Left lung (tissue), 4 donors: ENCODE measurements at regions not wholly inside any gene's neighbourhood (a gene's known extent, or its start where the extent isn't known, plus 50 kb on each side); places are given as distances from the start of the nearest gene placed in this dataset.

Source experiments
- ATAC-seq: fragments of 200-7000 bp; cut with Tn5 transposase; one replicate; pipeline ENCODE4 v1.9.1; 2020; ENCODE audit warnings: moderate library complexity
- DNase-seq, 4 donors: peaks; one replicate each; pipeline ENCODE4 v3.0.0-alpha.2; 2013 to 2020
- H3K27ac ChIP-seq, 2 donors: fragments of 200-600 bp; sonication (generic) in 1 of 2; one replicate each; pipeline versions ENCODE4 v1.5.0 to v1.8.0; 2020 to 2021
- H3K27me3 ChIP-seq, 2 donors: fragments of 200-600 bp; sonication (generic) in 1 of 2; one replicate each; pipeline versions ENCODE4 v1.5.0 to v1.8.0; 2020 to 2021
- H3K36me3 ChIP-seq, 2 donors: fragments of 200-600 bp; sonication (generic) in 1 of 2; one replicate each; pipeline versions ENCODE4 v1.5.0 to v1.8.0; 2020 to 2021
- H3K4me1 ChIP-seq, 2 donors: fragments of 200-600 bp; one replicate each; pipeline ENCODE4 v1.8.0; 2021
- H3K4me3 ChIP-seq, 2 donors: fragments of 200-600 bp; sonication (generic) in 1 of 2; one replicate each; pipeline versions ENCODE4 v1.5.0 to v1.8.0; 2020 to 2021; ENCODE audit warnings: mild to moderate bottlenecking in 1 of 2
- H3K9me3 ChIP-seq, 2 donors: fragments of 200-600 bp; sonication (generic) in 1 of 2; one replicate each; pipeline versions ENCODE4 v1.5.0 to v1.8.0; 2020 to 2021
- CTCF ChIP-seq, 2 donors: fragments of 200-600 bp; sonication (generic) in 1 of 2; IDR thresholded peaks; one replicate each; pipeline versions ENCODE4 v1.5.0 to v1.8.0; 2021; ENCODE audit warnings: antibody characterized with exemption in 2 of 2
- intact Hi-C, 2 donors: fragments of 100-400 bp; cut with DNase I; formaldehyde crosslinking; loops; one replicate each; pipeline versions ENCODE4 v1.11.2 to v1.14.2; 2022
- donor health status: DM: no; HTN: yes; CAD: no.
- donor health status: DM: no; HTN: no; CAD: no.

- Histone ChIP-seq H3K27ac (no peak overlapping the region), H3K4me1 (no peaks in the 10 kb centered on the region), H3K9me3 (no peaks in the 10 kb centered on the region), H3K4me3 (no peak overlapping the region), H3K27me3 (no peaks in the 10 kb centered on the region), H3K36me3 (no peaks in the 10 kb centered on the region)
- intact Hi-C loops, result no loop called here
- no peak for TF ChIP-seq CTCF (IDR thresholded peaks at IDR 0.05)
- ATAC-seq (no peak), DNase-seq (no peak)
Observed at GRCh38 chrX:110432091-110432905, 73.7 kb downstream of the RTL9 start.

- no peaks in the 10 kb centered on the region for H3K27me3 ChIP-seq
Observed at GRCh38 chrX:110432906-110433215, 74.2 kb downstream of the RTL9 start.

GRCh38 chrX:110435196-110435595 is 76.5 kb downstream of the RTL9 start:
- TF ChIP-seq CTCF (IDR thresholded peaks at IDR 0.05), result no peak
- Histone ChIP-seq H3K36me3 (no peaks in the 10 kb centered on the region), H3K27me3 (peaks cover 0 to 4% of the 10 kb centered on the region in 2 donors), H3K27ac (no peak overlapping the region), H3K4me1 (no peaks in the 10 kb centered on the region), H3K4me3 (no peak overlapping the region), H3K9me3 (no peaks in the 10 kb centered on the region)
- intact Hi-C loops, result no loop called here
- ATAC-seq (no peak), DNase-seq (no peak)

More at GRCh38 chrX:110432906-110433215, 74.2 kb downstream of the RTL9 start:
- no peak overlapping the region for H3K4me3 ChIP-seq
- no peak for TF ChIP-seq CTCF (IDR thresholded peaks at IDR 0.05)
- no peak for DNase-seq
- H3K4me1 ChIP-seq, result no peaks in the 10 kb centered on the region
- ATAC-seq, result no peak
- H3K36me3 ChIP-seq, result no peaks in the 10 kb centered on the region
- intact Hi-C loops, result no loop called here
- no peak overlapping the region for H3K27ac ChIP-seq
- no peaks in the 10 kb centered on the region for H3K9me3 ChIP-seq

GRCh38 chrX:110436523-110436922 is 77.9 kb downstream of the RTL9 start:
- intact Hi-C loops, result no loop called here
- Histone ChIP-seq H3K9me3 (no peaks in the 10 kb centered on the region), H3K4me3 (no peak overlapping the region), H3K27ac (no peak overlapping the region), H3K27me3 (peaks cover 0 to 4% of the 10 kb centered on the region in 2 donors), H3K4me1 (no peaks in the 10 kb centered on the region), H3K36me3 (no peaks in the 10 kb centered on the region)
- ATAC-seq (no peak), DNase-seq (no peak)
- no peak for TF ChIP-seq CTCF (IDR thresholded peaks at IDR 0.05)

GRCh38 chrX:110437686-110438085 is 79.0 kb downstream of the RTL9 start:
- no peaks in the 10 kb centered on the region for H3K4me1 ChIP-seq
- no peaks in the 10 kb centered on the region for H3K9me3 ChIP-seq
- no peak overlapping the region for H3K4me3 ChIP-seq
- no peak for ATAC-seq
- intact Hi-C loops, result no loop called here
- no peak overlapping the region for H3K27ac ChIP-seq
- no peaks in the 10 kb centered on the region for H3K36me3 ChIP-seq
- TF ChIP-seq CTCF (IDR thresholded peaks at IDR 0.05), result no peak
- H3K27me3 ChIP-seq, result peaks cover 0 to 4% of the 10 kb centered on the region in 2 donors
- DNase-seq, result no peak
